Thymus (tissue), 11 donors: ENCODE measurements at regions not wholly inside any gene's neighbourhood (a gene's known extent, or its start where the extent isn't known, plus 50 kb on each side); places are given as distances from the start of the nearest gene placed in this dataset.

Experiments used
- DNase-seq, 9 donors: peaks; one replicate each; pipeline ENCODE4 v3.0.0-alpha.2; 2013; ENCODE audit warnings: low spot score in 9 of 9, low read depth in 6 of 9, missing footprints in 1 of 9
- H3K27ac ChIP-seq, 2 donors: one replicate each; pipeline ENCODE4 v1.5.1; 2013; ENCODE audit warnings: control low read depth in 1 of 2, low read depth in 1 of 2, low read length in 1 of 2, mild to moderate bottlenecking in 1 of 2, moderate library complexity in 1 of 2
- H3K27me3 ChIP-seq, 2 donors: one replicate each; pipeline ENCODE4 v1.5.1; 2013; ENCODE audit warnings: low read length in 1 of 2; ENCODE audit not compliant: control insufficient read depth in 2 of 2, insufficient read depth in 1 of 2
- H3K36me3 ChIP-seq, 2 donors: one replicate each; pipeline ENCODE4 v1.5.1; 2013; ENCODE audit warnings: low read length in 1 of 2, mild to moderate bottlenecking in 1 of 2, moderate library complexity in 1 of 2; ENCODE audit not compliant: control insufficient read depth in 2 of 2, insufficient read depth in 2 of 2
- H3K4me1 ChIP-seq, 2 donors: one replicate each; pipeline ENCODE4 v1.5.1; 2013; ENCODE audit warnings: low read length in 2 of 2; ENCODE audit not compliant: control insufficient read depth in 2 of 2, insufficient read depth in 2 of 2
- H3K4me3 ChIP-seq, 2 donors: one replicate each; pipeline ENCODE4 v1.5.1; 2013; ENCODE audit warnings: low read length in 2 of 2, control low read depth in 1 of 2, mild to moderate bottlenecking in 1 of 2
- H3K9me3 ChIP-seq, 2 donors: one replicate each; pipeline ENCODE4 v1.5.1; 2013; ENCODE audit warnings: low read length in 1 of 2, mild to moderate bottlenecking in 1 of 2; ENCODE audit not compliant: control insufficient read depth in 2 of 2, insufficient read depth in 1 of 2
- WGBS: extraction: QIAGEN DNeasy Blood & Tissue Kit; methylation state at CpG from one replicate; pipeline ENCODE4 v1.1.7; 2013; 5-methylcytosine and 5-hydroxymethylcytosine counted together
- donor health status: healthy.

- no peaks in the 10 kb centered on the region for H3K36me3 ChIP-seq
- no peaks in the 10 kb centered on the region for H3K4me1 ChIP-seq
- no peak for DNase-seq
- no peak overlapping the region for H3K4me3 ChIP-seq
- H3K27me3 ChIP-seq: no peaks in the 10 kb centered on the region
- no peak overlapping the region for H3K27ac ChIP-seq
- H3K9me3 ChIP-seq: no peaks in the 10 kb centered on the region
Measured at GRCh38 chr13:61774903-61775302, 359.3 kb upstream of the PCDH20 start.

DNA sequence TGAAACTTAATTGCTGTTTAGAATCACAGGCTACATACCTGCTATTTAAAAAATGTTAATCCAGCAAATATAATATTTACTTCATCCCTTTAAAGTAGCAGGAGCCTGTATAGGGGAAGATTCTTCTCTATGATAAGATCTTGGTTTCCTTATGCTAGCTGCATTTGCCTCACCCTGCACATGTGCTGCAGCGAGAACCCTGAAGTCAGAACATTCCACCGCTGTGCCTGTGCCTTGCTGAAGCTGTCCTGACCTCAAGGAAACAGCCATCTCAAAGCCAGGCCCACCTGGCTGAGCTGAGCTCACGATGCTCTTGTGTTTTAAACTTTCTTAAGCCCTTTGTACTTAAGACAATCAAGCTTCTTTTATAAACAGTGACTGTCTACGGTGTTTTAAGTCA, 355.0 kb upstream of the PCDH20 start:
- no peak for DNase-seq
- no peaks in the 10 kb centered on the region for H3K4me1 ChIP-seq
- H3K36me3 ChIP-seq: no peaks in the 10 kb centered on the region
- no peak overlapping the region for H3K4me3 ChIP-seq
- 59% methylated on average over 4 of the region's 4 CpGs for WGBS
- H3K27ac ChIP-seq: no peak overlapping the region
- peaks cover 0 to 11% of the 10 kb centered on the region in 2 donors for H3K9me3 ChIP-seq
- H3K27me3 ChIP-seq: no peaks in the 10 kb centered on the region

DNA sequence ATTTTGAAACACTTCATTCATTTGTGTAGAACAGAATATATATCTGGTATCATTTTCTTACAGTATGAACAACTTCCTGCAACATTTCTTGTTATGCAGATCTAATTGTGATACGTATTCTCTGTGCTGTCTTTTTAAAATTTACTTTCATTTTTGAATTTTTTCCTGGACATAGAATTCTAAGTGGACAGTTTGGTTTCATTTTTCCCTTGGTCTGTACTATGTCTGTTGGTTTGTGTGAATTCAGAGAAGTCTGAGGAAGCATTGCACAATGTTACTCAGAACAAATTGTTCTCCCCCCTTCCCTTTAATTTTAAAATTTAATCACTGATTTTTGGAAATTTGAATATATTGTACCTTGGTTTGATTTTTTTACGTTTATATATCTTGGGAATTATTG, 352.5 kb upstream of the PCDH20 start:
- H3K4me1 ChIP-seq: no peaks in the 10 kb centered on the region
- H3K27ac ChIP-seq: no peak overlapping the region
- 77% methylated on average over 2 of the region's 2 CpGs for WGBS
- H3K36me3 ChIP-seq: no peaks in the 10 kb centered on the region
- DNase-seq: no peak
- H3K27me3 ChIP-seq: no peaks in the 10 kb centered on the region
- H3K4me3 ChIP-seq: no peak overlapping the region
- H3K9me3 ChIP-seq: peaks cover 0 to 17% of the 10 kb centered on the region in 2 donors

- H3K36me3 ChIP-seq: no peaks in the 10 kb centered on the region
Measured at GRCh38 chr13:61766667-61767058, 351.0 kb upstream of the PCDH20 start.

DNA sequence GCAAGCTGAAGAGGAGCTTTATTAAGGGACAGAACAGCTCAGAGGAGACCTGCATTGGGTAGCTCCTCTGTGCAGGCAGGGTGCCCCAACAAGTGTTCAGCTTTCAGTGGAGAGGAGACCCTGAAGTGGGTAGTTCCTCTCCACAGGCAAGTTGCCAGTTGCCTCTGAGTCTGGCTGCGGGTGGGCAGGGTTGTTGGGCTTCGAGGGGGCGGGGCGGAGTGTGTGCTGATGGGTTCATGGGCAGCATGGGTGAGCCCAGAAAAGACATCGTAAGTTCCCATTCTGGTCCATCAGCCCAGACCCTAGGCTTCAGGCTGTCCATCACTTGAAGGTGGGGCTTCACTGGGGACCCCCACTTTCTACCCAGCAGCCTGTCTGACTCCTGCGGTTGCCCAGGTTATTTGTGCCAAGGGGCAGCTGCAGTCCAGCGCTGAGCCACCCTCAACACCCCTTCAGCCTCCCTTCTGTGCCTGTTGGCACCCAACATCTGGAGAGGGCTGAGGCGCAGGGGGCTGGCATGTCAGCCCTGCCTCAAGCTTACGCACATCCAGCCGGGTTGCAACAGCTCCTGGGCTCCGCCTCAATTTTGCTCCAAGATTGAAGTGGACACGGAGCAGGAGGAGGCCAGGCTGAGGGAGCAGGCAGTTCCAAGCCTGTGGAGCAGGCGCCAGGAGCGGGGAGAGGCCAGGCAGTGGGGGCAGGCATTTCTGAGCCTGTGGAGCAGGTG, 350.5 kb upstream of the PCDH20 start:
- H3K9me3 ChIP-seq: peaks cover 0 to 17% of the 10 kb centered on the region in 2 donors
- no peaks in the 10 kb centered on the region for H3K27me3 ChIP-seq
- 90% methylated on average over 14 of the region's 14 CpGs for WGBS
- DNase-seq: no peak
- no peaks in the 10 kb centered on the region for H3K4me1 ChIP-seq
- H3K36me3 ChIP-seq: no peaks in the 10 kb centered on the region
- no peak overlapping the region for H3K27ac ChIP-seq
- H3K4me3 ChIP-seq: no peak overlapping the region

More at GRCh38 chr13:61766667-61767058, 351.0 kb upstream of the PCDH20 start:
- H3K27me3 ChIP-seq: no peaks in the 10 kb centered on the region
- H3K4me1 ChIP-seq: no peaks in the 10 kb centered on the region
- no peak overlapping the region for H3K4me3 ChIP-seq
- H3K27ac ChIP-seq: no peak overlapping the region
- no peak for DNase-seq
- WGBS: 91% methylated on average over 11 of the region's 11 CpGs
- peaks cover 0 to 17% of the 10 kb centered on the region in 2 donors for H3K9me3 ChIP-seq

- WGBS: 91% methylated on average over 16 of the region's 16 CpGs
- DNase-seq: no peak
- no peaks in the 10 kb centered on the region for H3K27me3 ChIP-seq
Measured at GRCh38 chr13:61765181-61765742, 349.6 kb upstream of the PCDH20 start.

DNA sequence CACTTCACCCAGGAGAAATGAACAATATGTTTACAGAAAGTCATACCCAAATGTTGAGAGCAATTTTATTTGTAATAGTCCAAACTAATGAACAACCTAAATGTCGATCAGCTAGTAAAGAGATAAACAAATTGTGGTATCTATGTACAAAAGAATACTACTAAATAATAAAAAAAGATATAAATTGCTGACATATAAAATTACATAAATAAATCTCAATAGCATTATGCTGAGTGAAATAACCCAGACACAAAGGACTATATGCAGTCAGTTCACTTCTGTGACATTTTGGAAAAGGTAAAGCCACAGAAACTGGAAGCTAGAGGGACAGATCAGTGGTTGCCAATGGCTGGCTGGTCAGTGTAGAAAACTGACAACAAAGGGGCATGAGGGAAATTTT, 346.0 kb upstream of the PCDH20 start:
- no peak overlapping the region for H3K27ac ChIP-seq
- H3K36me3 ChIP-seq: no peaks in the 10 kb centered on the region
- H3K4me3 ChIP-seq: no peak overlapping the region
- peaks cover 0 to 15% of the 10 kb centered on the region in 2 donors for H3K9me3 ChIP-seq
- WGBS: 81% methylated on average over 1 of the region's 1 CpG
- DNase-seq: no peak
- H3K4me1 ChIP-seq: no peaks in the 10 kb centered on the region
- no peaks in the 10 kb centered on the region for H3K27me3 ChIP-seq

More at GRCh38 chr13:61765181-61765742, 349.6 kb upstream of the PCDH20 start:
- H3K27ac ChIP-seq: no peak overlapping the region
- H3K36me3 ChIP-seq: no peaks in the 10 kb centered on the region
- peaks cover 0 to 17% of the 10 kb centered on the region in 2 donors for H3K9me3 ChIP-seq
- H3K4me1 ChIP-seq: no peaks in the 10 kb centered on the region
- H3K4me3 ChIP-seq: no peak overlapping the region

GRCh38 chr13:61760102-61760501, 344.5 kb upstream of the PCDH20 start:
- no peak overlapping the region for H3K27ac ChIP-seq
- H3K4me3 ChIP-seq: no peak overlapping the region
- H3K36me3 ChIP-seq: no peaks in the 10 kb centered on the region
- 95% methylated on average over 3 of the region's 3 CpGs for WGBS
- DNase-seq: no peak
- H3K27me3 ChIP-seq: no peaks in the 10 kb centered on the region
- peaks cover 0 to 4% of the 10 kb centered on the region in 2 donors for H3K9me3 ChIP-seq
- H3K4me1 ChIP-seq: no peaks in the 10 kb centered on the region

DNA sequence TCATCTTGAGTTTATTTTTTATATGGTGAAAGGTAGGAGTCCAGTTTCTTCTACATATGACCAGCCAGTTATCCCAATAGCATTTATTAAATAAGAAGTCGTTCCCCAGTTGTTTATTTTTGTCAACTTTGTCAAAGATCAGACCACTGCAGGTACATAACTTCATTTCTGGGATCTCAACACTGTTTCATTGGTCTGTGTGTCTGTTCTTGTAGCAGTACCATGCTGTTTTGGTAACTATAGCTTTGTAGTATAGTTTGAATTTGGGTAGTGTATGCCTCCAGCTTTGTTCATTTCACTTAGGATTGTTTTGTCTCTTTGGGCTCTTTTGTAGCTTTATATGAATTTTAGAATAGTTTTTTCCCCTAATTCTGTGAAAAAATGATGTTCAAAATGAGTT, 340.4 kb upstream of the PCDH20 start:
- Histone ChIP-seq H3K27ac (no peak overlapping the region), H3K4me1 (no peaks in the 10 kb centered on the region), H3K9me3 (peaks cover 0 to 4% of the 10 kb centered on the region in 2 donors), H3K27me3 (no peaks in the 10 kb centered on the region), H3K36me3 (no peaks in the 10 kb centered on the region), H3K4me3 (no peak overlapping the region)
- no peak for DNase-seq
- 79% methylated on average over 1 of the region's 1 CpG for WGBS
